Activated gamma-delta T cell treated with anti-CD3 and anti-CD28 coated beads, Interleukin-2, amount 50 U/mL, for 16 hours (primary cell): ENCODE measurements at regions not wholly inside any gene's neighbourhood (a gene's known extent, or its start where the extent isn't known, plus 50 kb on each side); places are given as distances from the start of the nearest gene placed in this dataset.

Experiments used
- DNase-seq: peaks from one replicate; pipeline ENCODE4 v3.0.0-alpha.2; 2020; ENCODE audit warnings: low read depth

DNA sequence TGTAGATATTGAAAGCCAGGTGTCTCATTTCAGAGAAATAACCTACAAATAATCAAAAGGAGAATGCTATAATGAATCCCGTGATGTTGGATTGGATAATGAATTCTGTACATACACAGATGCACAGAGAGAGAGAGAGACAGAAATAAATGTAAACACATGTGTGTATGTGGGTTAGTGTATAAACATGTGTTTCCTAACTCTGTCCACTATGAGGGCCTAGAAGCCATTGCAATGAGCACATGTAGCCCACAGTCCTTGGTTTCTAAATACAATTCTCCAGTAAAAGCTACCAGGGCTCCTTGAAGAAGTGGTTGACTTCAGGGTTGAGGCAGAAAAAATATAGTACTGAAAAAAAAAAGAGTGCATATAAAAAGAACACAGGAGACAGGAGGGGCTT lies 109.5 kb downstream of the INHBB start:
- DNase-seq = no peak

- DNase-seq = no peak
Observed at GRCh38 chr2:120456867-120457266, 110.9 kb downstream of the INHBB start.

GRCh38 chr2:120460511-120460910 lies 114.6 kb downstream of the INHBB start:
- no peak for DNase-seq

DNA sequence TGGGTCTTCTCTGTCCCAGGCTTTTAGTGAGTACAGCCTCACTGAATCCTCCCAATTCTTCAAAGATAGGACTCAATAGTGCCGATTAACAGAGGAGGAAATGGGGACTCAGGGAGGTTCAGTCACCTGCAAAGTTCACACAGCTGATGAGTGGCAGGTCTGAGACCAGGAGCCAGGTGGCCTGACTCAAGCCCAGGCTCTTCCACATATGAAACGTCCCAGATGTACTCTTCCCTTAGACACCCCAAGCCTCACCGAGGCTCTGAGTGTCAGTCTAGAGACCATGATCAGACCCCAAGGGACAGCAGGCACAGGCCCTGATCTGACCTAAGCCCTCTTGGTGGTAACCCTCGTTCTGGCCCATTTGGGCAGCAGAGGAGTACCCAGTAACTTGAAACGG lies 115.2 kb downstream of the INHBB start:
- DNase-seq = no peak

GRCh38 chr2:120461546-120462537 lies 115.9 kb downstream of the INHBB start:
- no peak for DNase-seq

DNA sequence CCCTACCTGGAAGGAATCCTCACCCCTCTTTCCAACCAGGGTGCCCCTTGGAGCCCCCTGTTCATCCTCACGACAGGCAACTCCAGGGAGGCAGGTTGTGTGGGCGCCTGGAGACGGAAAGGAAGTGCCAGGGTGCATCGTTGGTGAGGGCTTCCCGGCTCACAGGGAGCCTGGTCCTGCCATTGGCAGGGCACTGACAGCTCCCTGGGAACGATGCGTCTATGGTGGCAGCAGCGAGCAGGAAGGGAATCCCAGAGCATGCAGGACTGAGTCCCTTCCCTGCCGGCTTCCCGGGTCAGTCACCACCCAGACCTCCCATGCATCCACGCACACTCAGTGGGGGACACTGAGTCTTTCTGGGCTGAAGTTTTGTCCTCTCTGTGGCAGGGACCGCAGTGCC lies 117.6 kb downstream of the INHBB start:
- no peak for DNase-seq

GRCh38 chr2:120463996-120464395 lies 118.1 kb downstream of the INHBB start:
- no peak for DNase-seq

DNA sequence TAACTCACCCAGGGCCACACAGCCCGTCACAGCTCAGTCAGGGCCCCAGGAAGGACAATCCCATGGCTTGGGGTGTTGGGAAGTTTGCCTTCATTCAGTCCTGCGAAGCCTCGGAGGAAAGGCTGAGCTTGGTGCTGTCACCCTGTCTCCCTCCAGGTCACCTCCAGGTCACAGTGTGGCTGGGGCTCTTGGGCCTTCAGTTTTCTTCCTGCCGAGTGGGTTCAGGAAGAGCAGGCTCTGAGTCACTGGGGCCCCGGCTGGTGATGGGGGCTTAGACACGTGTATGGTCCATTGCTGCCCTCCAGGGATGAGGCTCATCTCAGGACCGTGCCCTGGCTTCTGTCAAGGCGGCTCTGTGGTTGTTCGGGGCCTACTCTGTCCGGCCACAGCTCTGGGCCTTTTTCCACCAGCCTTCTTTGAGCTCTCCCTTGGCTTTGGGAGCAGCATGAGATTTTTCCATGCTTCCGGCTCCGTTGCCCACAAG lies 118.6 kb downstream of the INHBB start:
- no peak for DNase-seq

GRCh38 chr2:120465012-120465700 lies 119.2 kb downstream of the INHBB start:
- no peak for DNase-seq

GRCh38 chr2:120465701-120465988 lies 119.7 kb downstream of the INHBB start:
- no peak for DNase-seq

GRCh38 chr2:120465989-120466703 lies 120.2 kb downstream of the INHBB start:
- DNase-seq = no peak

- DNase-seq = no peak
Observed at GRCh38 chr2:120466704-120467054, 120.7 kb downstream of the INHBB start.

DNA sequence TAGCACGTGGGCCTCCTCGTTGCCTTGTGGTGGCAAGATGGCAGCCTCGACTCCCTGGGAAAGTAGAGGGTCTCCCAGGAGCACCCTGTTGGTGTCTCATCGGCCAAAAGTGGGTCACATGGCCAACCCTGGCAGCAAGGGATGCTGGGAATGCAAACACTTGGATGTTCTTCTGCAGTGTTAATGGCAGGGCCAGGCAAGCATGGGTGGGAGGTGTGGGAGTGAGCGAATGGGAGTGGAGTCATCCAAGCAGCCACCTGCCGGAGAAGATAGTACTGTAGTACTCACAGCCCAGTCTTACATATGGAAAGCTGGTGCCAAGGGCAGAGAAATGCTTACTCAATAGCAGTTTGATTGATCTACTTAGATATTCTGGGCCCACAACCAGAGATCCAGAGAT lies 122.2 kb downstream of the INHBB start:
- DNase-seq = no peak

- no peak for DNase-seq
Observed at GRCh38 chr2:120469426-120469825, 123.5 kb downstream of the INHBB start.

GRCh38 chr2:120470041-120470965 lies 124.4 kb downstream of the INHBB start:
- no peak for DNase-seq

DNA sequence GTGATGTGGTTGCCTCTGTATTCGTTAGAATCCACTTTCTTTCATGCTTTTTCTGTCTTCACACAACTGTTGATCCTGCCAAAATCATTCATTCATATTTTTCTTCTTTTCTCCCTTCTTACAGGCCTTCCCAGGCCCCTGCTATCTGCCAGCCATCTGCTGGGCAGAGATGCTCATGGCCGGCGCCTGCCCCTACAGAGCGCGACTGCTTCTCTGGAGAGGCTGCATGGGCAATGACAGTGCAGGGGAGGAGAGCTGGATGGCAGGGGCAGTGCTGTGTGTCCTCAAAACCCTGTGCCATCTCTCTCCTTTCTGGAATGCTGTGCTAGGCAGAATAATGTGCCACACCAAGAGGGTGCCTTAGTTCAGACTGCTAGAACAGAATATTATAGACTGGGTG lies 125.2 kb downstream of the INHBB start:
- no peak for DNase-seq

GRCh38 chr2:120472031-120472430 lies 126.1 kb downstream of the INHBB start:
- DNase-seq = no peak

- no peak for DNase-seq
Observed at GRCh38 chr2:120472891-120473309, 127.0 kb downstream of the INHBB start.

GRCh38 chr2:120473522-120474271 lies 127.8 kb downstream of the INHBB start:
- no peak for DNase-seq

GRCh38 chr2:120474486-120474885 lies 128.6 kb downstream of the INHBB start:
- DNase-seq = no peak

DNA sequence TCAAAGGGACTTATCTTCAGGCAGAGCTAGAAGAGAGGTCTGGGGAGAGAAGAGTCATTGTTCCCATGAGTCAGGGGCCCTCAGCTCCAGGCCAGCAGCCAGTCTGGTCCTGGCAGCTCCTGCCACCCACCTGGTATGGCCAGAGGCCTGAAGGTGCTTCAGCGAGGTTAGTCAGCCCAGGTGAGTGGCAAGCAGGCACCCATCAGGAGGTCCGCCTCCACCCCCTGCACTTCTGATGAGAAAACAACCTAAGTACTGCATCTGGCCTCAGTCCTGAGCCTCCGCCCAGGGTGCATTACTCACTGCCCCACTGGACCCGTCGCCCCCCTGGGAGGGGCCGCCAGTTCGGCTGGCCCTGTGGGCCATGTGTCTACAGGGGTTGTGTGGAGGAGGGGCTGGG lies 130.2 kb downstream of the INHBB start:
- no peak for DNase-seq
